GM19452 (cell line): ENCODE measurements at regions not wholly inside any gene's neighbourhood (a gene's known extent, or its start where the extent isn't known, plus 50 kb on each side); places are given as distances from the start of the nearest gene placed in this dataset.

Experiments used
- ATAC-seq: cut with Tn5 transposase; IDR thresholded peaks from one replicate; pipeline ENCODE4 v1.9.1; 2021; ENCODE audit not compliant: unreplicated experiment

GRCh38 chr2:19785867-19786266, 115.9 kb downstream of the TTC32 start:
- no peak for ATAC-seq

DNA sequence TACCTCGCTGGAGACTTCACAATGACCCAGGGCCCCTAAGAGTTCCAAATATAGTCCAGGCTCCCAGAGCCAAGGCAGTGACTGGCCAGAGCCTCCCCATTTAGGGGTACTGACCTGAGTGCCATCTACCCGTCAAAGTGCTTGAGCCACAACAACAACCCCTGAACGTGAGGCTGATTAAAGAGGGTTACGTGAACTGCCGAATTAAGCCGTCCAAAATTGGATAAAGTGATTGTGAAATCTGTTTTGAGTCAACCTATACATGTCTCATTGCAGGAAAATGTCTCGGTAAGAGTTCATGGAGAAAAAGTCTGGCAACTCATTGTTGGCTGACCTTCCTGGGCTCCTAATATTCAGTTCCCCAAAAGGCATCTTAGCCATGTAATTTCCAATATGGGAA, 116.3 kb downstream of the TTC32 start:
- ATAC-seq: no peak

- ATAC-seq: no peak
Measured at GRCh38 chr2:19784456-19784855, 117.3 kb downstream of the TTC32 start.

DNA sequence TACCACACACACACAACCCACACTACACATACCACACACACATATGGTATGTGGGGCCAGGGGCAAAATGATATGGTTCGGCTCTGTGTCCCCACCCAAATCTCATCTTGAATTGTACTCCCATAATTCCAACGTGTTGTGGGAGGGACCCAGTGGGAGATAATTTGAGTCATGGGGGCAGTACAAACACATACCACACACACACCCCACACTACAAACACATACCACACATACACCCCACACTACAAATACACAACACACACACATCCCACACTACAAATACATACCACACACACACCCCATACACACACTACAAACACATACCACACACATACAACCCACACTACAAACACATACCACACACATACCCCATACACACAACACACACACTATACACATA, 117.8 kb downstream of the TTC32 start:
- ATAC-seq: no peak

DNA sequence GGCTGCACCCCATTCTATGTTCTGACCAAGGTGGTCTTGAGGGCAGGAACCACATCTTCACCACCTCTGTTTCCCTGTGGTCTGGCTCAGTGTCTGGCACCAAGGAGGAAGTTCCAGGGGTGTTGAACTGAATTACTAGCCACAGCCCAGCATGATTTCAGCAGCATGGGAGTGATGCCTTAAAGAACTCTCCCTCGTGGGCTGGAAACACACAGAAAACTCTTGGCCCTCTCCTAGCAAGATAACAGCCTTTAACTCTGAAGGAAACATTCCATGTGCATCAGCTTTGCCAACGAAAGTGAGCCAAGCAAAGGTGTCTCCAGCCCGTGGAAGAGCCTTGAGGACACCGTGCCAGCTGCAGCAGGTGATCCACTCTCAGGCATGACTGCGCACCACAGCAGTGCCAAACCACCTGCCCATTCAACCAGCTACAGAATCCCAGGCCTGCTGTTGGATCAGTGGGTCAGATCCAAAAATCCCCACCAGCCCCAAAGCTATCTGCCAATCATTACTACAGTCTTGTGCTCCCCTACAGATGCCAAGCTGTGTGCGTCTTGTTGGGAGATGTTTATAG, 124.8 kb downstream of the TTC32 start:
- ATAC-seq: no peak

- ATAC-seq: no peak
Measured at GRCh38 chr2:19775838-19776237, 125.9 kb downstream of the TTC32 start.

DNA sequence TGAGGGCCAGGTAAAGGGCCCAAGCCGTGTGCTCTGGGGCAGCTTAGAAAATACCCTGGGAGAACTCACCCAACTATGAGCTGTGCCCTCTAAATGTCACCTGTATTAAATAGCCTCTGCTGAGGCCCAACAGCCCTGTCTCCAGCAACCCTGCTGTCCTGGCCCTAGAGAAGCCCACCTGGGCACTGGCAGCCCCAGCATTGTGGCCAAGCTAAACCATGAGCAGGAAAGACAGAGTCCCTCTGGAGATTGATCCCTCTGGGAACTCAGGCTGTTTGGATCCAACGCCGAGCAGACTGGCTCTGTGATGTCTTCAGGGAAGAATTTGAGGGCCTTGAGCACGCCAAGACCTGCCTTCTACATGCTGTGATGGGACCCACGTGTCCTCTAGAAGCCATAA, 126.5 kb downstream of the TTC32 start:
- ATAC-seq: no peak

- no peak for ATAC-seq
Measured at GRCh38 chr2:19774805-19775176, 127.0 kb downstream of the TTC32 start.

DNA sequence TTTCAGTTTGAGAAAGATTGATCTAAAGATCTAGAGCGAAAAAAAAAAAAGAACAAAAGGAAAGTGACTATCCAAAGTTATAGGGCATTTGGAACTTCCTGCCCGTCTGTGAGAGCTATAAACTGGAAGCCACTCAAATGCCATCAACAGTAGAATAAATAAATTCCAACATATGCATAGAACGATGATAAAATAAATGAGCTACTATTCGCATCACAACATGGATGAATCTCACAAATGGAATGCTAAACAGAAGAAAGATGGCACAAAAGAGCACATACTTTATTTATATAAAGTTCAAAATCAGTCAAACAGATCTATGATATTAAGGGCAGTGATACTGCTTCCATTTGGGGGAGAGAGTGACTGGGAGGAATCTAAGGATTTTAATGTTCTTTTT, 128.8 kb downstream of the TTC32 start:
- no peak for ATAC-seq

- ATAC-seq: no peak
Measured at GRCh38 chr2:19769513-19769912, 132.3 kb downstream of the TTC32 start.

- no peak for ATAC-seq
Measured at GRCh38 chr2:19767899-19768298, 133.9 kb downstream of the TTC32 start.

DNA sequence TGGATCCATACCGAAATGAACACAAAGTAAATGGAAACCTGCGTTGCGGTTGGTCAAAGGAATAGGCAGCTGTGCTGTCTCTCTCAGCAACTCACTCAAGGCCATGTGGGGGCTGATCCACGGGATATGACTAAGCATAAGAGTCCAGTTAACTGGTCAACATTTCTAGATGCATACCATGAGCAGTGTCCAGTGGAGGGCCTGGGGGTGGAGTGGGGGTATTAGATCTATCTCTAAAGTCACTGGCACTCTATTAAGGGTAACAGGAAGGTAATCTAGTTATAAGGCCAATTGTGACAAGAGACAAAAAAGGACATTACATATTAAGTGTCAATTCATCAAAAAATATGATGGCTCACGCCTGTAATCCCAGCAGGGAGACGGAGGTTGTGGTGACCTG, 136.8 kb downstream of the TTC32 start:
- ATAC-seq: no peak

GRCh38 chr2:19763731-19764130, 138.1 kb downstream of the TTC32 start:
- ATAC-seq: no peak

GRCh38 chr2:19762959-19763605, 138.7 kb downstream of the TTC32 start:
- ATAC-seq: no peak

- ATAC-seq: no peak
Measured at GRCh38 chr2:19762142-19762541, 139.6 kb downstream of the TTC32 start.

DNA sequence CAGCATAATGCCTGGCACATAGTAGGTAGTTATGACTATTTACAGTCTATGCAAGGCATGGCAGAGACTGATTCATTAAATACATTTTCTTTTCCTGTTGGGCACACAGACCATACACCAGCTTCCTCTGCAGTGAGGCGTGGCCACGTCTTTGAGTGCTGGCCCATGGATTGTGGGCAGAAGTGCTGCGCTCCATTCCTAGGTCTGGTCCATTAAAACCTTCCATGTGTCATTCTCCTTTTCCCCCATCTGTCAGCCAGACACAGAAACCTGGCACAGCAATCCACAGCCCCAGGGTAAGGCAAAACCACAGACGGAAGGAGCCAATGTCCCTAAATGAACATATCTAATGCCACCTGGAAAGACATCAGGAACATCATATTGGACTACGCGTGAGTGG, 141.9 kb downstream of the TTC32 start:
- ATAC-seq: no peak

DNA sequence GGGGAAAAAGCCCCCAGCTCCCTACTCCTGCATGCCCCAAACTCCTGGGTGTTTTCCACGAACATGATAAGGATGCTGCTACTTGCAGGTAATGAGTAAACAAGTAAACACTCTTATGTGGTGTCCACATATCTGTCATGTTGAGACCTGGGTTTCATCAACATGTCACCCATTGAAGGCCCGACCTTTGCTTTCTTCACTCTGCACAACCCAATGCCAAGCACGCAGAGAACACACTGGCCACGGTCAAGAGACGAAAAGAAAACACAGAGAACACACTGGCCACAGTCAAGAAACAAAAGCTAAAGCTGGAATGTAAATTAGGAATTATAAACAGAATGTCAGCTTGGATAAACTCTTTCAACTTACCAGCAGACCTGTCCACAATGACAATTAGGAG, 143.1 kb downstream of the TTC32 start:
- ATAC-seq: no peak

DNA sequence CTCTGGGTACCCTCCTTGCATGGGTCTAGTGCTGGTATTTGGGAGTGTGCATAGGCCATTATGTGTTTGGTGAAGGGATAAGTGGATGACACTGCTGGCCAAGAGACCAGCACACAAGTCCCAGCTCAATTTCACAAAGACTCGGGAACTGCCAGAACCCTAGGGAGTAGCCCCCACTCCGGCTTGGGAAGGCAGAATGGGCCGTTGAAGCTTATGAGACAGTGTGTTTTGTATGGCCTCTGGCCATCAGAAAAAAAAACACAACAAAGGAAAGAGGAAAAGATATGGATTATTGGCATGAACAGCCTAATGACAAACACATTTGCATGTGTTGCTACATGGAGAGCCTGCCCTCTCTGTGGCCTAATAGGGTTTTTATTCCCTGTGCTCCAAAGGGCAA, 144.2 kb downstream of the TTC32 start:
- no peak for ATAC-seq

GRCh38 chr2:19754907-19755306, 146.9 kb downstream of the TTC32 start:
- ATAC-seq: no peak

DNA sequence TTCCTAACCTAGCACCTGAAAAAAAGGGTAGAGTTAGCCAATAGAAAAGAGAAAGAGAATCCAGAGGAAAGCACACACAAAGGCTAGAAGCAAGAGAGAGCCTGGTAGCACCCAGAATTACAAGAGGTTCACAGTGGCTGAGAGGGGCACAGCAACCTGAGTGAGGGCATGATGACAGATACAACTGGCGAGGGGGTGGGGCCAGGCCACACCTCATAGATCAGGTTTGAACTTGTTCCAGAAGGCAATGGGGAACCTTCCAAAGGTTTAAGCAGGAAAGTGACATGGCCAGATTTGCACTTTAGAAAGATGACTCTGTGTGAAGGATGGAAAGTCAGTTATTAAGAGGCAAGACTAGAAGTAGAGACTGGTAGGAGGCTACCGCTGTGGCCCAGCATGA, 148.0 kb downstream of the TTC32 start:
- ATAC-seq: no peak

DNA sequence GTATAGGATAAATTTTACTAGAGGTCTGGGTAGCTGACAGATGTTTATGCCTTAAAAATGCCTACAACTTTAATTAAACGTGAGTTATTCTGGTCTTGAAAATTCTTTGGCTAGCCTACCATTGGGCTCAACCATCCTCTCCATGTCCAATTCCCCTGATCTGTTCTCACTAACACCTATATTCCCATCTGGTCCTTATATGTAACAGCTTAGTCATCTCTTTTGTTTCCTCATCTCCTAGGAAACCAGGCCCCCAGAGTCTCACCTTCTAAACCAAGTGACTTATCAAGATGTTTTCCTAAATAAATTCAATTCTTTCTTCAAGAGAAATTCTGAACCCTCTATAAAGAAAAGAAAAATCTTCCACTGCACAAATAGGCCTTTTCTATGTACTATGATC, 148.5 kb downstream of the TTC32 start:
- ATAC-seq: no peak

- no peak for ATAC-seq
Measured at GRCh38 chr2:19752500-19752899, 149.3 kb downstream of the TTC32 start.

- no peak for ATAC-seq
Measured at GRCh38 chr2:19751631-19752030, 150.2 kb downstream of the TTC32 start.
